D341Med (cell line): ENCODE measurements at regions not wholly inside any gene's neighbourhood (a gene's known extent, or its start where the extent isn't known, plus 50 kb on each side); places are given as distances from the start of the nearest gene placed in this dataset.

Source experiments
- DNase-seq: peaks from one replicate; pipeline ENCODE4 v3.0.0; 2012; ENCODE audit warnings: low spot score

GRCh38 chr1:90558754-90559378 lies 158.2 kb downstream of the BARHL2 start:
- no peak for DNase-seq

GRCh38 chr1:90558126-90558525 lies 159.0 kb downstream of the BARHL2 start:
- no peak for DNase-seq

- no peak for DNase-seq
Observed at GRCh38 chr1:90557706-90558105, 159.4 kb downstream of the BARHL2 start.

GRCh38 chr1:90550626-90551406 lies 166.3 kb downstream of the BARHL2 start:
- no peak for DNase-seq

- DNase-seq = no peak
Observed at GRCh38 chr1:90544356-90544755, 172.7 kb downstream of the BARHL2 start.

GRCh38 chr1:90537606-90538362 lies 179.3 kb downstream of the BARHL2 start:
- DNase-seq = no peak

- peak; percentile 31 for DNase-seq
Observed at GRCh38 chr1:90534663-90535295, 182.3 kb downstream of the BARHL2 start.

GRCh38 chr1:90534116-90534515 lies 183.0 kb downstream of the BARHL2 start:
- no peak for DNase-seq

- DNase-seq = no peak
Observed at GRCh38 chr1:90526954-90527353, 190.1 kb downstream of the BARHL2 start.

GRCh38 chr1:90522432-90522831 lies 194.7 kb downstream of the BARHL2 start:
- no peak for DNase-seq

- no peak for DNase-seq
Observed at GRCh38 chr1:90513956-90514355, 203.1 kb downstream of the BARHL2 start.

- DNase-seq = no peak
Observed at GRCh38 chr1:90512441-90512840, 204.7 kb downstream of the BARHL2 start.

GRCh38 chr1:90510143-90510542 lies 207.0 kb downstream of the BARHL2 start:
- no peak for DNase-seq

GRCh38 chr1:90509225-90510048 lies 207.7 kb downstream of the BARHL2 start:
- DNase-seq = no peak

- no peak for DNase-seq
Observed at GRCh38 chr1:90508376-90509167, 208.5 kb downstream of the BARHL2 start.

- DNase-seq = no peak
Observed at GRCh38 chr1:90507173-90507572, 209.9 kb downstream of the BARHL2 start.

- no peak for DNase-seq
Observed at GRCh38 chr1:90505806-90506205, 211.3 kb downstream of the BARHL2 start.

- DNase-seq = no peak
Observed at GRCh38 chr1:90504509-90504908, 212.6 kb downstream of the BARHL2 start.

- no peak for DNase-seq
Observed at GRCh38 chr1:90502696-90503095, 214.4 kb downstream of the BARHL2 start.

- no peak for DNase-seq
Observed at GRCh38 chr1:90502194-90502593, 214.9 kb downstream of the BARHL2 start.

GRCh38 chr1:90501281-90501680 lies 215.8 kb downstream of the BARHL2 start:
- peak; percentile 40 for DNase-seq
